ENCODE measurements at regions not wholly inside any gene's neighbourhood (a gene's known extent, or its start where the extent isn't known, plus 50 kb on each side); places are given as distances from the start of the nearest gene placed in this dataset.

- intact Hi-C loops (cut with DNase I), result no loop called here
Observed at GRCh38 chr12:118575730-118576129, 199.4 kb downstream of the SUDS3 start.

GRCh38 chr12:118581371-118581770, 205.0 kb downstream of the SUDS3 start:
- intact Hi-C loops (cut with DNase I), result no loop called here
- Histone ChIP-seq H3K27me3 (no peaks in the 10 kb centered on the region), H3K27ac (no peak overlapping the region), H3K4me1 (no peaks in the 10 kb centered on the region), H3K4me3 (no peak overlapping the region), H3K36me3 (no peaks in the 10 kb centered on the region), H3K9me3 (peaks cover 0 to 7% of the 10 kb centered on the region in 2 donors)
- ATAC-seq (no peak), DNase-seq (no peak)
- TF ChIP-seq CTCF (IDR thresholded peaks at IDR 0.05), result no peak

More at GRCh38 chr12:118575730-118576129, 199.4 kb downstream of the SUDS3 start:
- Histone ChIP-seq H3K36me3 (no peaks in the 10 kb centered on the region), H3K27ac (no peak overlapping the region), H3K9me3 (peaks cover 0 to 13% of the 10 kb centered on the region in 2 donors), H3K4me1 (no peaks in the 10 kb centered on the region), H3K27me3 (no peaks in the 10 kb centered on the region), H3K4me3 (no peak overlapping the region)
- no peak for ATAC-seq
- no peak for DNase-seq
- TF ChIP-seq CTCF (IDR thresholded peaks at IDR 0.05), result no peak

GRCh38 chr12:118582863-118583262, 206.5 kb downstream of the SUDS3 start:
- intact Hi-C loops (cut with DNase I), result no loop called here
- no peak for ATAC-seq

GRCh38 chr12:118586433-118586832, 210.1 kb downstream of the SUDS3 start:
- Histone ChIP-seq H3K27ac (no peak overlapping the region), H3K9me3 (peaks cover 0 to 16% of the 10 kb centered on the region in 2 donors), H3K36me3 (no peaks in the 10 kb centered on the region), H3K4me1 (no peaks in the 10 kb centered on the region), H3K27me3 (peaks cover 0 to 20% of the 10 kb centered on the region in 2 donors), H3K4me3 (no peak overlapping the region)
- TF ChIP-seq CTCF (IDR thresholded peaks at IDR 0.05), result no peak
- intact Hi-C loops (cut with DNase I), result no loop called here
- DNase-seq (no peak), ATAC-seq (no peak)

More at GRCh38 chr12:118582863-118583262, 206.5 kb downstream of the SUDS3 start:
- no peak for DNase-seq
- peaks cover 0 to 16% of the 10 kb centered on the region in 2 donors for H3K9me3 ChIP-seq
- no peak overlapping the region for H3K4me3 ChIP-seq
- no peaks in the 10 kb centered on the region for H3K4me1 ChIP-seq
- TF ChIP-seq CTCF (IDR thresholded peaks at IDR 0.05), result no peak
- no peak overlapping the region for H3K27ac ChIP-seq
- H3K27me3 ChIP-seq, result no peaks in the 10 kb centered on the region
- no peaks in the 10 kb centered on the region for H3K36me3 ChIP-seq

GRCh38 chr12:118589162-118589561, 212.8 kb downstream of the SUDS3 start:
- Histone ChIP-seq H3K36me3 (no peaks in the 10 kb centered on the region), H3K4me1 (no peaks in the 10 kb centered on the region), H3K27me3 (peaks cover 0 to 20% of the 10 kb centered on the region in 2 donors), H3K27ac (no peak overlapping the region), H3K4me3 (no peak overlapping the region), H3K9me3 (peaks cover 0 to 16% of the 10 kb centered on the region in 2 donors)
- no peak for ATAC-seq
- TF ChIP-seq CTCF (IDR thresholded peaks at IDR 0.05), result no peak
- no peak for DNase-seq
- intact Hi-C loops (cut with DNase I), result no loop called here

Measured in left lung (tissue), 4 donors.